G401 (cell line): ENCODE measurements at regions not wholly inside any gene's neighbourhood (a gene's known extent, or its start where the extent isn't known, plus 50 kb on each side); places are given as distances from the start of the nearest gene placed in this dataset.
"Not testable (repeated sequence)": the region's sequence is repeated elsewhere in the genome, so short reads cannot be mapped to it uniquely, and the experiment has no call there.

ENCODE experiments used
- DNase-seq: peaks from one replicate; pipeline ENCODE4 v3.0.0-alpha.2; 2015; ENCODE audit warnings: low spot score
- in situ Hi-C: cut with HindIII; loops from 2 replicates; pipeline ENCODE4 v1.10.0; 2016; ENCODE audit warnings: low sequenced_read_pairs, mixed read lengths

GRCh38 chr2:195437521-195437920 is 219.5 kb upstream of the SLC39A10 start:
- no peak for DNase-seq
- in situ Hi-C loops = no loop called here

- in situ Hi-C loops = no loop called here
- DNase-seq = no peak
These were observed 222.7 kb upstream of the SLC39A10 start for GRCh38 chr2:195434346-195434745.

GRCh38 chr2:195433729-195434128 is 223.3 kb upstream of the SLC39A10 start:
- DNase-seq, in situ Hi-C loops: not testable (repeated sequence)

GRCh38 chr2:195428673-195429072 is 228.4 kb upstream of the SLC39A10 start:
- no peak for DNase-seq
- in situ Hi-C loops = no loop called here

GRCh38 chr2:195425328-195425727 is 231.7 kb upstream of the SLC39A10 start:
- no peak for DNase-seq
- in situ Hi-C loops = no loop called here

GRCh38 chr2:195419033-195419432 is 238.0 kb upstream of the SLC39A10 start:
- in situ Hi-C loops = no loop called here
- no peak for DNase-seq

GRCh38 chr2:195414537-195415100 is 242.4 kb upstream of the SLC39A10 start:
- in situ Hi-C loops = no loop called here
- no peak for DNase-seq

GRCh38 chr2:195413944-195414343 is 243.1 kb upstream of the SLC39A10 start:
- no peak for DNase-seq
- in situ Hi-C loops = no loop called here

GRCh38 chr2:195413422-195413821 is 243.6 kb upstream of the SLC39A10 start:
- in situ Hi-C loops = no loop called here
- no peak for DNase-seq

- no peak for DNase-seq
- in situ Hi-C loops = no loop called here
These were observed 245.8 kb upstream of the SLC39A10 start for GRCh38 chr2:195411219-195411687.

GRCh38 chr2:195410074-195410671 is 246.9 kb upstream of the SLC39A10 start:
- in situ Hi-C loops = no loop called here
- DNase-seq = no peak

- no peak for DNase-seq
- in situ Hi-C loops = no loop called here
These were observed 248.2 kb upstream of the SLC39A10 start for GRCh38 chr2:195408811-195409210.

GRCh38 chr2:195408196-195408595 is 248.8 kb upstream of the SLC39A10 start:
- DNase-seq = no peak
- in situ Hi-C loops = no loop called here

GRCh38 chr2:195407783-195408182 is 249.2 kb upstream of the SLC39A10 start:
- in situ Hi-C loops = no loop called here

GRCh38 chr2:195406886-195407603 is 250.0 kb upstream of the SLC39A10 start:
- no peak for DNase-seq
- in situ Hi-C loops = no loop called here

More at GRCh38 chr2:195407783-195408182, 249.2 kb upstream of the SLC39A10 start:
- no peak for DNase-seq

- in situ Hi-C loops = no loop called here
- DNase-seq = no peak
These were observed 252.4 kb upstream of the SLC39A10 start for GRCh38 chr2:195404651-195405050.

GRCh38 chr2:195396479-195396878 is 260.5 kb upstream of the SLC39A10 start:
- no peak for DNase-seq
- in situ Hi-C loops = no loop called here

- in situ Hi-C loops = no loop called here
These were observed 261.7 kb upstream of the SLC39A10 start for GRCh38 chr2:195395362-195395761.

GRCh38 chr2:195392446-195393336 is 264.3 kb upstream of the SLC39A10 start:
- no peak for DNase-seq
- in situ Hi-C loops = no loop called here

More at GRCh38 chr2:195395362-195395761, 261.7 kb upstream of the SLC39A10 start:
- no peak for DNase-seq
